GM12864 (cell line): ENCODE measurements at regions not wholly inside any gene's neighbourhood (a gene's known extent, or its start where the extent isn't known, plus 50 kb on each side); places are given as distances from the start of the nearest gene placed in this dataset.

ENCODE experiments used
- DNase-seq: peaks from one replicate; pipeline ENCODE4 v3.0.0-alpha.2; 2011; ENCODE audit warnings: low read depth
- H3K4me3 ChIP-seq: 2 replicates; pipeline ENCODE4 v1.5.1; 2011; ENCODE audit warnings: mild to moderate bottlenecking, low read depth, low read length, control low read depth
- CTCF ChIP-seq: IDR thresholded peaks from 2 replicates; pipeline ENCODE4 v1.5.1; 2011; ENCODE audit warnings: low read depth, mild to moderate bottlenecking, moderate library complexity, low read length, control low read depth, inconsistent platforms; ENCODE audit errors: missing control alignments

GRCh38 chr2:5453220-5454050 lies 238.7 kb upstream of the SOX11 start:
- TF ChIP-seq CTCF, result no peak
- no peak overlapping the region for H3K4me3 ChIP-seq
- no peak for DNase-seq

GRCh38 chr2:5454051-5454390 lies 238.2 kb upstream of the SOX11 start:
- no peak overlapping the region for H3K4me3 ChIP-seq
- no peak for TF ChIP-seq CTCF
- DNase-seq, result no peak

GRCh38 chr2:5459041-5459440 lies 233.1 kb upstream of the SOX11 start:
- no peak for DNase-seq
- TF ChIP-seq CTCF, result no peak
- no peak overlapping the region for H3K4me3 ChIP-seq

- no peak for TF ChIP-seq CTCF
- no peak overlapping the region for H3K4me3 ChIP-seq
- DNase-seq, result no peak
These were observed 227.5 kb upstream of the SOX11 start for GRCh38 chr2:5464657-5465056.

GRCh38 chr2:5465859-5466258 lies 226.3 kb upstream of the SOX11 start:
- H3K4me3 ChIP-seq, result no peak overlapping the region
- TF ChIP-seq CTCF, result no peak
- no peak for DNase-seq

GRCh38 chr2:5467178-5467905 lies 224.8 kb upstream of the SOX11 start:
- no peak for DNase-seq
- no peak for TF ChIP-seq CTCF
- H3K4me3 ChIP-seq, result no peak overlapping the region

- no peak for DNase-seq
- H3K4me3 ChIP-seq, result no peak overlapping the region
- no peak for TF ChIP-seq CTCF
These were observed 219.5 kb upstream of the SOX11 start for GRCh38 chr2:5472673-5473072.
